Activated T-cell treated with anti-CD3 and anti-CD28 coated beads, Interleukin-2, amount 50 U/mL, for 1 hour (primary cell): ENCODE measurements at regions not wholly inside any gene's neighbourhood (a gene's known extent, or its start where the extent isn't known, plus 50 kb on each side); places are given as distances from the start of the nearest gene placed in this dataset.
"Not testable (repeated sequence)": the region's sequence is repeated elsewhere in the genome, so short reads cannot be mapped to it uniquely, and the experiment has no call there.

Experiments
- DNase-seq: peaks from one replicate; pipeline ENCODE4 v3.0.0-alpha.2; 2020

GRCh38 chr21:10270211-10270610 is 251.2 kb upstream of the TPTE start:
- DNase-seq, result not testable (repeated sequence)

GRCh38 chr21:10271666-10272207 is 249.6 kb upstream of the TPTE start:
- peak; percentile 7 for DNase-seq

- DNase-seq, result no peak
Measured at GRCh38 chr21:10272216-10272615, 249.2 kb upstream of the TPTE start.

GRCh38 chr21:10273196-10273595 is 248.2 kb upstream of the TPTE start:
- DNase-seq, result no peak

GRCh38 chr21:10273794-10274338 is 247.5 kb upstream of the TPTE start:
- not testable (repeated sequence) for DNase-seq
